ENCODE measurements at regions not wholly inside any gene's neighbourhood (a gene's known extent, or its start where the extent isn't known, plus 50 kb on each side); places are given as distances from the start of the nearest gene placed in this dataset.

DNA sequence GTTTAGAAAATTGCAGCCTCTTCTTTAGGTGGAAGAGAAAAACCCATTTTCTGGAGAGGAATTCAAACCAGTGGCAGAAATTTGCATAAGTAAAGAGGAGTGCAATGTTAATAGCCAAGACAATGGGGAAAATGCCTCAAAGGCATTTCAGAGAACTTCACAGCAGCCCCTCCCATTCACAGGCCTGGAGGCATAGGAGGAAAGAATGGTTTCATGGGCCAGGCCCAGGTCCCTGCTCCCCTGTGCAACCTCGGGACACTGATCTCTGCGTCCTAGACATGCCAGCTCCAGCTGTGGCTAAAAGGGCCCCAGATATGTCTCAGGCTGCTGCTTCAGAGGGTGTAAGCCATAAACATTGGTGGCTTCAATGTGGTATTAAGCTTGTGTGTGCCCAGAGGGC, 161.8 kb upstream of the CENPE start:
- Mint-ChIP-seq H3K4me3 (no peak overlapping the region), H3K27me3 (ENCODE audit: low read depth) (no peaks in the 10 kb centered on the region), H3K36me3 (peaks cover 7% of the 10 kb centered on the region), H3K27ac (no peak overlapping the region), H3K9me3 (peaks cover 23% of the 10 kb centered on the region), H3K4me1 (no peaks in the 10 kb centered on the region)
- no peak for DNase-seq (ENCODE audit: low spot score in 2 of 2, unreplicated experiment in 2 of 2)
- TF ChIP-seq, protein P1, sequence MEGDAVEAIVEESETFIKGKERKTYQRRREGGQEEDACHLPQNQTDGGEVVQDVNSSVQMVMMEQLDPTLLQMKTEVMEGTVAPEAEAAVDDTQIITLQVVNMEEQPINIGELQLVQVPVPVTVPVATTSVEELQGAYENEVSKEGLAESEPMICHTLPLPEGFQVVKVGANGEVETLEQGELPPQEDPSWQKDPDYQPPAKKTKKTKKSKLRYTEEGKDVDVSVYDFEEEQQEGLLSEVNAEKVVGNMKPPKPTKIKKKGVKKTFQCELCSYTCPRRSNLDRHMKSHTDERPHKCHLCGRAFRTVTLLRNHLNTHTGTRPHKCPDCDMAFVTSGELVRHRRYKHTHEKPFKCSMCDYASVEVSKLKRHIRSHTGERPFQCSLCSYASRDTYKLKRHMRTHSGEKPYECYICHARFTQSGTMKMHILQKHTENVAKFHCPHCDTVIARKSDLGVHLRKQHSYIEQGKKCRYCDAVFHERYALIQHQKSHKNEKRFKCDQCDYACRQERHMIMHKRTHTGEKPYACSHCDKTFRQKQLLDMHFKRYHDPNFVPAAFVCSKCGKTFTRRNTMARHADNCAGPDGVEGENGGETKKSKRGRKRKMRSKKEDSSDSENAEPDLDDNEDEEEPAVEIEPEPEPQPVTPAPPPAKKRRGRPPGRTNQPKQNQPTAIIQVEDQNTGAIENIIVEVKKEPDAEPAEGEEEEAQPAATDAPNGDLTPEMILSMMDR (IDR thresholded peaks at IDR 0.05; ENCODE audit: unreplicated experiment): no peak

DNA sequence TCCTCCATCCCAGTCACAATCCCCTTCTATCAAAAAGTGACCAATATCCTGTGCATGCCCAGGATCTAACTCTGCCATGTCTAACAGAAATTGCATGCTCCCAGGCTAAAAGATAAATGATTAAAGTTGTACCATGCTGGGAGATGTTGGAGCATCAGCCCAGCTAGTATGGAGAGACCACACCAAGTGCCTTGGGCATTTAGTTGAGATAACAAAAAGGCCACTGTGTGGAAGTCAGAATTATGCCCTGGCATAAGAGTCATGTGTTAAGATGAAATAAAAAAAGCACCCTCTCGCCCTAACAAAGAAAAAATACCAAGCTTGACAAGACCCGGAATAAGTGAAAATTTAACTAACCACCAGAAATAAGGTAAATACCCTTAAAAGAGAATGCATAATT, 155.9 kb upstream of the CENPE start:
- peaks cover 7% of the 10 kb centered on the region for H3K9me3 Mint-ChIP-seq
- H3K36me3 Mint-ChIP-seq: peaks cover under 1% of the 10 kb centered on the region
- H3K4me3 Mint-ChIP-seq: no peak overlapping the region
- no peak overlapping the region for H3K27ac Mint-ChIP-seq
- H3K27me3 Mint-ChIP-seq (ENCODE audit: low read depth): no peaks in the 10 kb centered on the region
- no peak for DNase-seq (ENCODE audit: low spot score in 2 of 2, unreplicated experiment in 2 of 2)
- TF ChIP-seq, protein P1 (IDR thresholded peaks at IDR 0.05; ENCODE audit: unreplicated experiment): no peak
- no peaks in the 10 kb centered on the region for H3K4me1 Mint-ChIP-seq

DNA sequence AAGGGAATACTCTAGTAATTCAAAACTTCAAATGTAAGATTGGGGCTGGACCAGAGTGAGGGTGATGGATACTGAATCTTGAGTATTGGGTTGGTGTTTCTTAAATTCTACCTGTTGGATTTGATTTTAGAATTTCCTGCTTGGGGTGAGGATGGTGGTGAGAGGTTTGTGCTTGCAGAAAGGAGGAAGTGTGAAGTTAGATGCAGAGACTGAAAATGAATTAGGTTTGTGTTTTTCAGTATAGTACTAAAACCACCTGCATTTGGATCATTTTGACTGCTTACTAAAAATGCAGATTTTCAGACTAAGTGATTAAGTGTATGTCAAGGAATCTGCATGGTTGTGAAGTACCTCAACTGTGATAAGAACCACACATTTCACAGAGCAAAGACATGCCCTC, 131.5 kb upstream of the CENPE start:
- H3K36me3 Mint-ChIP-seq: no peaks in the 10 kb centered on the region
- peaks cover 4% of the 10 kb centered on the region for H3K9me3 Mint-ChIP-seq
- H3K27me3 Mint-ChIP-seq (ENCODE audit: low read depth): no peaks in the 10 kb centered on the region
- TF ChIP-seq, protein P1 (IDR thresholded peaks at IDR 0.05; ENCODE audit: unreplicated experiment): no peak
- peaks cover 6% of the 10 kb centered on the region for H3K4me1 Mint-ChIP-seq
- H3K4me3 Mint-ChIP-seq: no peak overlapping the region
- DNase-seq (ENCODE audit: low spot score in 2 of 2, unreplicated experiment in 2 of 2): no peak
- H3K27ac Mint-ChIP-seq: no peak overlapping the region

DNA sequence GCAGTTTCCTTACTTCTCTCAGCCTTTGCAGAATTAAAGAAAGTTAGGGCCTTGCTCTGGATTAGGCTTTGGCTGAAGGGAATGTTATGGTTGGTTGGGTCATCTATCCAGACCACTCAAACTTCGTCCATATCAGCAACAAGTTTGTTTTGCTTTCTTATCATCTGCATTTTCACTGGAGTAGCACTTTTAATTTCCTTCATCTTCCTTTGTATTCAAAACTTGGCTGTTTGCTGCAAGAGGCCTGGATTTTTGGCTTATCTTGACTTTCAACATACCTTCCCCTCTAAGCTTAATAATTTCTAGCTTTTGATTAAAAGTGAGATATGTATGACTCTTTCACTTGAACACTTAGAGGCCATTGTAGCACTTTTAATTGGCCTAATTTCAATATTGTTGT, 126.7 kb upstream of the CENPE start:
- Mint-ChIP-seq H3K27me3 (ENCODE audit: low read depth) (no peaks in the 10 kb centered on the region), H3K4me3 (no peak overlapping the region), H3K4me1 (peaks cover 7% of the 10 kb centered on the region), H3K27ac (no peak overlapping the region), H3K9me3 (no peaks in the 10 kb centered on the region), H3K36me3 (no peaks in the 10 kb centered on the region)
- no peak for DNase-seq (ENCODE audit: low spot score in 2 of 2, unreplicated experiment in 2 of 2)
- TF ChIP-seq, protein P1 (IDR thresholded peaks at IDR 0.05; ENCODE audit: unreplicated experiment): no peak

DNA sequence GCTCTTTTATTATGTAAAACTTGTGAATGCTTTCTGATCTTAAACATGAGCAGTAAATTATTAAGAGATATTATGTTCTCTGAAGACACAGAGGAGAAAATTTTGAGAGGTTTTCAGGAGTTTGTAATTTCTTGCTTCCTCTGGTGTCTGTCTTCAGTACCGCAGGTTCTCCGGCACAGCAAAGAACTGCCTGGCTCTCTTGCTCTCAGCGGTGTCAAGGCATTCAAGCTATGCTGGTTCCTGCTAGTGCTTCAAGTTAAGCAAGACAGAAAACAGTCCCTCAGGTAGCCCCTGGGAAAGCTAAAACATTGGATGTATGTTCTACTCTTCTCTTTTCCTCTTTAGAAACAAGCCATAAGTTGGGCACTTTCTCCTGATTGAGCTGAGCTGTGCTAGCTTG, 120.2 kb upstream of the CENPE start:
- Mint-ChIP-seq H3K27me3 (ENCODE audit: low read depth) (no peaks in the 10 kb centered on the region), H3K4me1 (no peaks in the 10 kb centered on the region), H3K36me3 (peaks cover 6% of the 10 kb centered on the region), H3K4me3 (no peak overlapping the region), H3K9me3 (peaks cover 21% of the 10 kb centered on the region), H3K27ac (no peak overlapping the region)
- no peak for DNase-seq (ENCODE audit: low spot score in 2 of 2, unreplicated experiment in 2 of 2)
- TF ChIP-seq, protein P1 (IDR thresholded peaks at IDR 0.05; ENCODE audit: unreplicated experiment): no peak

DNA sequence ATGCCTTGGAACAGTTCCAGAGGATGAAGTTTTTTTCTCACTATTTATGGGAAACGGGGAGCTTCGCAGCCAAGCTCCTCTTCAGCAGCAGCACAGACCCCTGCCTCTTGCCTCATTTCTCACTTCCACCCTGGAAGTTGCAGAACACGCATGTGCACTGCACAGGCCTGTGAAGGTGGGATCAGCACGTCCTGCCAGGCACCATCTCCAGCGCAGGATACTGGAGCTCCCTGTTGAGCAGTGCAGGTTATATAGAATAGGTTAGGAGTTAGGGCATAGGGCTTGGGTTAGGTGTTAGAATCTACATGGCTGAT, 110.1 kb upstream of the CENPE start:
- Mint-ChIP-seq H3K27ac (no peak overlapping the region), H3K36me3 (no peaks in the 10 kb centered on the region)

More for the DNA sequence above, 110.1 kb upstream of the CENPE start:
- H3K4me3 Mint-ChIP-seq: no peak overlapping the region
- DNase-seq (ENCODE audit: low spot score in 2 of 2, unreplicated experiment in 2 of 2): no peak
- H3K27me3 Mint-ChIP-seq (ENCODE audit: low read depth): no peaks in the 10 kb centered on the region
- peaks cover 23% of the 10 kb centered on the region for H3K9me3 Mint-ChIP-seq
- TF ChIP-seq, protein P1 (IDR thresholded peaks at IDR 0.05; ENCODE audit: unreplicated experiment): no peak
- H3K4me1 Mint-ChIP-seq: peaks cover 22% of the 10 kb centered on the region

Data from mesothelial cell of epicardium (in vitro differentiated cells).